Stomach (tissue), 8 donors: ENCODE measurements at regions not wholly inside any gene's neighbourhood (a gene's known extent, or its start where the extent isn't known, plus 50 kb on each side); places are given as distances from the start of the nearest gene placed in this dataset.
A peak's percentile ranks its signal among the peaks of the same experiment; 100 is the strongest.

Source experiments
- DNase-seq, 2 donors: peaks; one replicate each; pipeline versions ENCODE4 v3.0.0 to v3.0.0-alpha.2; 2013 to 2019
- H3K27ac ChIP-seq, 5 donors: fragments of 200-600 bp in 4 of 5; sonication (generic) in 4 of 5; one replicate each; pipeline ENCODE4 v1.5.1; 2013 to 2019; ENCODE audit warnings: mild to moderate bottlenecking in 1 of 5, moderate library complexity in 1 of 5
- H3K27me3 ChIP-seq, 3 donors: fragments of 200-600 bp; sonication (generic); one replicate each; pipeline ENCODE4 v1.5.1; 2017 to 2019; ENCODE audit warnings: mixed run types in 1 of 3
- H3K36me3 ChIP-seq, 4 donors: fragments of 200-600 bp; sonication (generic); 1 replicate in 3 of 4; 2 replicates in 1 of 4; pipeline ENCODE4 v1.5.1; 2016 to 2019
- H3K4me1 ChIP-seq, 4 donors: fragments of 200-600 bp; sonication (generic); one replicate each; pipeline ENCODE4 v1.5.1; 2016 to 2019
- H3K4me3 ChIP-seq, 4 donors: fragments of 200-600 bp; sonication (generic) in 3 of 4; one replicate each; pipeline ENCODE4 v1.5.1; 2016 to 2019; ENCODE audit warnings: mild to moderate bottlenecking in 1 of 4
- H3K9me3 ChIP-seq, 4 donors: fragments of 200-600 bp; sonication (generic); one replicate each; pipeline ENCODE4 v1.5.1; 2016 to 2019
- EP300 ChIP-seq: sonication (generic); formaldehyde crosslinking; IDR thresholded peaks from one replicate; pipeline ENCODE4 v1.6.1; 2017; ENCODE audit warnings: antibody characterized with exemption
- POLR2A ChIP-seq, 4 donors: fragments of 450-650 bp; IDR thresholded peaks; one replicate each; pipeline ENCODE4 v1.6.1; 2016; ENCODE audit warnings: antibody characterized with exemption in 4 of 4, control low read depth in 2 of 4, mild to moderate bottlenecking in 1 of 4, moderate library complexity in 1 of 4
- POLR2AphosphoS5 ChIP-seq, 3 donors: sonication (generic); formaldehyde crosslinking; IDR thresholded peaks; one replicate each; pipeline ENCODE4 v1.6.1; 2016; ENCODE audit warnings: antibody characterized with exemption in 3 of 3
- WGBS, 5 donors: extraction: QIAGEN DNeasy Blood & Tissue Kit in 3 of 5; methylation state at CpG; one replicate each; pipeline versions ENCODE4 v1.1.5 to v1.1.7; 2013 to 2018; 5-methylcytosine and 5-hydroxymethylcytosine counted together
- intact Hi-C: fragments of 100-400 bp; cut with DNase I; formaldehyde crosslinking; loops from one replicate; pipeline ENCODE4 v1.15.1; 2023; ENCODE audit warnings: low total_unique reads
- TF ChIP-seq, protein P1 (sequence below), 7 experiments: fragments of 450-650 bp in 4 of 7; fragments of 200-600 bp in 3 of 7; sonication (generic) in 3 of 7; IDR thresholded peaks; one replicate each; pipeline ENCODE4 v1.5.1; 2016 to 2019; ENCODE audit warnings: antibody characterized with exemption in 7 of 7, control low read depth in 2 of 7, mild to moderate bottlenecking in 1 of 7
- donor health status: healthy with polysubstance abuse.
- donor health status: Bipolar disorder and iron deficiency.
- donor health status: healthy.

DNA sequence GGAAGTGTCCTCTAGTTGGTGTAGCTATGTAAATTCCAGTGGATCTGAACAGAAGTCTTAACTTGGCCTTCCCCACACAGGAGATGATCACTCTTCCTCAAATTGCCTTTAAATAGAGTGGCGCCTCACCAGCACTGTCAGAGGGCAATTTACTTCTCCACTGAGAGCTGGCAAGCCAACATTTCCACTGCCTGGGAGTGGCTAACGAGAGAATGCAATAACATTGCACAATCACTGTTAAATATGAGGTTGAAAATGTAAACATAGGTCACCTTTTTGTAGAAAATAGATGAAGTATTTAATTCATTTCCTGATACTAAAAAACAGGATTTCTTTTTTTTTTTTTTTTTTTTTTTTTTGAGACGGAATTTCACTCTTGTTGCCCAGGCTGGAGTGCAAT is 55.4 kb upstream of the UBL3 start:
- intact Hi-C loops = no loop called here
- H3K27me3 ChIP-seq = no peaks in the 10 kb centered on the region
- no peaks in the 10 kb centered on the region for H3K36me3 ChIP-seq
- WGBS, 5 donors = 27 to 62% (median 36%) methylated on average over 3 of the region's 3 CpGs
- peak overlapping the region in 2 of 5 donors; percentile 12 to 23 for H3K27ac ChIP-seq
- peak; percentile 71 to 85 for DNase-seq
- H3K9me3 ChIP-seq = no peaks in the 10 kb centered on the region
- H3K4me3 ChIP-seq = no peak overlapping the region
- peaks cover 0 to 26% (median 9%) of the 10 kb centered on the region in 4 donors for H3K4me1 ChIP-seq
- peak; percentile 33 to 67 (median 43) for TF ChIP-seq POLR2AphosphoS5 (IDR thresholded peaks at IDR 0.05)
- TF ChIP-seq, protein P1, sequence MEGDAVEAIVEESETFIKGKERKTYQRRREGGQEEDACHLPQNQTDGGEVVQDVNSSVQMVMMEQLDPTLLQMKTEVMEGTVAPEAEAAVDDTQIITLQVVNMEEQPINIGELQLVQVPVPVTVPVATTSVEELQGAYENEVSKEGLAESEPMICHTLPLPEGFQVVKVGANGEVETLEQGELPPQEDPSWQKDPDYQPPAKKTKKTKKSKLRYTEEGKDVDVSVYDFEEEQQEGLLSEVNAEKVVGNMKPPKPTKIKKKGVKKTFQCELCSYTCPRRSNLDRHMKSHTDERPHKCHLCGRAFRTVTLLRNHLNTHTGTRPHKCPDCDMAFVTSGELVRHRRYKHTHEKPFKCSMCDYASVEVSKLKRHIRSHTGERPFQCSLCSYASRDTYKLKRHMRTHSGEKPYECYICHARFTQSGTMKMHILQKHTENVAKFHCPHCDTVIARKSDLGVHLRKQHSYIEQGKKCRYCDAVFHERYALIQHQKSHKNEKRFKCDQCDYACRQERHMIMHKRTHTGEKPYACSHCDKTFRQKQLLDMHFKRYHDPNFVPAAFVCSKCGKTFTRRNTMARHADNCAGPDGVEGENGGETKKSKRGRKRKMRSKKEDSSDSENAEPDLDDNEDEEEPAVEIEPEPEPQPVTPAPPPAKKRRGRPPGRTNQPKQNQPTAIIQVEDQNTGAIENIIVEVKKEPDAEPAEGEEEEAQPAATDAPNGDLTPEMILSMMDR (IDR thresholded peaks at IDR 0.05) = no peak

DNA sequence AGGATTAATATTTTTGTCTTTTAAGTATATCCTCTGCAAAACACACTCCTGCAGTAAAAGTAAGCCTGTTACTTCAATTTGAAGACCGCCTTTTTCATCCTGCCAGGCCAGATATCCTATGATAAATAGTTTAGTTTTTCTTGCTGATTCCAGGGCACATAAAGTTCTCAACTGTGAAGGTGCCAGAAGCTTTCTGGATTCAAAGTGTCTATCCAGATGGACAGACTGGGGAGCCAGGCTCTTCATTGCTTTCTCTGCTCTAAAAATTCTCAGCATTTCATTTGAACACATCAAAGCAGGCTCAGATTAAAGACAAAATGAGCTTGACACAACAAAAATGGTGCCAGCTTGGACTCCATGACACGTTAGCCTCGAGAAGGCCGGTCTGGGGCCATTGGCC is 53.6 kb upstream of the UBL3 start:
- intact Hi-C loops = no loop called here
- TF ChIP-seq, protein P1 (IDR thresholded peaks at IDR 0.05) = no peak
- no peak for TF ChIP-seq POLR2AphosphoS5 (IDR thresholded peaks at IDR 0.05)
- TF ChIP-seq EP300 = no peak
- no peak for TF ChIP-seq POLR2A (IDR thresholded peaks at IDR 0.05)
- H3K27ac ChIP-seq = no peak overlapping the region
- no peak for DNase-seq
- no peak overlapping the region for H3K4me3 ChIP-seq
- H3K9me3 ChIP-seq = no peaks in the 10 kb centered on the region
- H3K4me1 ChIP-seq = peaks cover 0 to 26% (median 9%) of the 10 kb centered on the region in 4 donors
- WGBS, 5 donors = 75 to 95% (median 92%) methylated on average over 4 of the region's 4 CpGs
- H3K27me3 ChIP-seq = no peaks in the 10 kb centered on the region
- H3K36me3 ChIP-seq = no peaks in the 10 kb centered on the region

DNA sequence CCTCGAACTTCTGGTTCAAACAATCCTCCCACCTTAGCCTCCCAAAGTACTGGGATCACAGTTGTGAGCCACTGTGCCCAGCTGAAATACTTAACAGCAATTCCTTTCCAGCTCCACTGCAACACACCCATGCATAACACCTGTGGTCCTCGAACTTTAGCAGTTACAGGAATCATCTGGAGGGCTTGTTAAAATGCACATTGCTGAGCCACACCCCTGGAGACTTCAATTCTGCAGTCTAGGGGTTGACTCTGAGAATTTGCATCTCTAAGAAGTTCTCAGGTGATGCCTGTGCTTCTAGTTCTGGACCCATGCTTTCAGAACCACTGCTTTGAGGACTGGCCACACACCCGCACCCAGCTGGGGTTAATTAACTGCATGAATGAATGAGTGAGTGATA is 53.1 kb upstream of the UBL3 start:
- intact Hi-C loops = no loop called here
- Histone ChIP-seq H3K4me3 (no peak overlapping the region), H3K9me3 (no peaks in the 10 kb centered on the region), H3K4me1 (peaks cover 0 to 26% (median 9%) of the 10 kb centered on the region in 4 donors), H3K36me3 (no peaks in the 10 kb centered on the region), H3K27me3 (no peaks in the 10 kb centered on the region), H3K27ac (no peak overlapping the region)
- no peak for DNase-seq
- TF ChIP-seq POLR2AphosphoS5 (IDR thresholded peaks at IDR 0.05) = no peak
- TF ChIP-seq POLR2A (IDR thresholded peaks at IDR 0.05) = no peak
- TF ChIP-seq, protein P1 (IDR thresholded peaks at IDR 0.05) = no peak
- no peak for TF ChIP-seq EP300
- WGBS, 5 donors = 74 to 85% (median 78%) methylated on average over 3 of the region's 3 CpGs

DNA sequence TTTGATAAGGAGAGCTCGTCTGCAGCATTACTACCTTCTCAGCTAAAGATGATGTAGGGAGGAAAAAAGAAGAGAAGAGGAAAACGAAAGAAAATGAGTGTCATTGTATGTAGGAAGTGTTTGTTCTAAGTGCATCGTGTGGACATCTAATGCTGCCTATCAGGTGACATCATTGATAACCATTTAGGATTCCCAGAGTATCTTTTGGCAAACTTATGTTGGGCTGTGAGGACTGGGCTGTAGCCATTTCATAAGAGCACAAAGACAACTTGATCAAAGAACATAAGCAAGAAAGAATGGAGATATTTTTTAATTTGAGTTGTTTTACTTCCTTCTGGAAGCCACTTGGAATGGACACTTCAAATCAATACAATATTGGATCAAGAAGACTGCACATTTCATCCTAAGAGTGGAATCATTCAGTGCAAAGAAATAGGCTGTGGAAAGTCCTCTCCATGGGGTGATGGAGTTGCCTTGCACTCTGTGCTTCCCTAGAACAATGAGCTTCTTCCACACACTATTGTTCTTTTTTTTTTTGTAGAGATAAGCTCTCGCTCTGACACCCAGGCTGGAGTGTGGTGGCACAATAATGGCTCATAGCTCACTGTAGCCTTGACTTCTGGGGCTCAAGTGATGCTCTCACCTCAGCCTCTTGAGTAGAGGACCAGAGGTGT is 52.4 kb upstream of the UBL3 start:
- no peak for DNase-seq
- intact Hi-C loops = no loop called here
- Histone ChIP-seq H3K36me3 (no peaks in the 10 kb centered on the region), H3K27me3 (no peaks in the 10 kb centered on the region), H3K4me3 (no peak overlapping the region), H3K9me3 (no peaks in the 10 kb centered on the region), H3K4me1 (peaks cover 0 to 26% (median 9%) of the 10 kb centered on the region in 4 donors), H3K27ac (peak overlapping the region in 3 of 5 donors; percentile 15 to 44 (median 16))
- 42 to 52% (median 46%) methylated on average over 4 of the region's 4 CpGs for WGBS, 5 donors
- no peak for TF ChIP-seq EP300
- no peak for TF ChIP-seq POLR2A (IDR thresholded peaks at IDR 0.05)
- TF ChIP-seq POLR2AphosphoS5 (IDR thresholded peaks at IDR 0.05) = no peak
- TF ChIP-seq, protein P1 (IDR thresholded peaks at IDR 0.05) = no peak
